B cell (primary cell): ENCODE measurements at regions not wholly inside any gene's neighbourhood (a gene's known extent, or its start where the extent isn't known, plus 50 kb on each side); places are given as distances from the start of the nearest gene placed in this dataset.

Experiments
- ATAC-seq: fragments of 200-7000 bp; cut with Tn5 transposase; one replicate; pipeline ENCODE4 v1.10.0; 2021; ENCODE audit warnings: low read depth, mild to moderate bottlenecking, moderate number of reproducible peaks, moderate library complexity
- CTCF ChIA-PET: fragments of 350-600 bp; sonication (Branson Sonifier 250); formaldehyde crosslinking; loops from one replicate; lab custom pipeline; 2021; ENCODE audit warnings: antibody characterized with exemption, inconsistent platforms; lab: Charles Lee
- POLR2A ChIA-PET: fragments of 350-600 bp; sonication (Branson Sonifier 250); formaldehyde crosslinking; loops from one replicate; lab custom pipeline; 2021; ENCODE audit warnings: antibody characterized with exemption; lab: Charles Lee
- DNase-seq: peaks from one replicate; pipeline ENCODE4 v3.0.0; 2013
- H2AFZ ChIP-seq: 2 replicates; pipeline ENCODE4 v1.6.1; 2012; ENCODE audit warnings: mild to moderate bottlenecking, low read depth, low read length; ENCODE audit not compliant: insufficient read depth, poor library complexity, severe bottlenecking
- H3K27ac ChIP-seq, 2 donors: 1 replicate in 1 of 2; 2 replicates in 1 of 2; pipeline ENCODE4 v1.5.1; 2012 to 2013; ENCODE audit warnings: low read length in 2 of 2, mild to moderate bottlenecking in 2 of 2, moderate library complexity in 1 of 2
- H3K27me3 ChIP-seq, 4 experiments: fragments of 200-600 bp in 1 of 4; sonication (generic) in 1 of 4; replicated peaks in 1 of 4; 1 replicate in 2 of 4; 2 replicates in 2 of 4; pipeline versions ENCODE4 v1.6.1 to v1.7.0; 2013 to 2016; ENCODE audit warnings: low read length in 3 of 4, mild to moderate bottlenecking in 2 of 4, mixed read lengths in 1 of 4, moderate library complexity in 1 of 4; ENCODE audit not compliant: insufficient read depth in 4 of 4, control insufficient read depth in 3 of 4; ENCODE audit errors: control extremely low read depth in 1 of 4
- H3K36me3 ChIP-seq, 2 experiments: replicated peaks in 1 of 2; 1 replicate in 1 of 2; 2 replicates in 1 of 2; pipeline versions ENCODE4 v1.6.1 to v1.7.1; 2013; ENCODE audit warnings: low read length in 1 of 2; ENCODE audit not compliant: insufficient read depth in 2 of 2, control insufficient read depth in 1 of 2; ENCODE audit errors: control extremely low read depth in 1 of 2, extremely low read depth in 1 of 2
- H3K4me1 ChIP-seq, 2 donors: fragments of 200-600 bp in 1 of 2; sonication (generic) in 1 of 2; 1 replicate in 1 of 2; 2 replicates in 1 of 2; pipeline versions ENCODE4 v1.5.1 to v1.6.1; 2013 to 2017; ENCODE audit warnings: low read length in 2 of 2; ENCODE audit not compliant: control insufficient read depth in 2 of 2, insufficient read depth in 2 of 2
- H3K4me2 ChIP-seq: replicated peaks from 2 replicates; pipeline ENCODE3; 2012; ENCODE audit warnings: mild to moderate bottlenecking, low read depth, low read length; ENCODE audit not compliant: poor library complexity, severe bottlenecking
- H3K4me3 ChIP-seq, 5 experiments: fragments of 200-600 bp in 1 of 5; sonication (generic) in 1 of 5; 1 replicate in 3 of 5; 2 replicates in 2 of 5; pipeline versions ENCODE4 v1.5.1 to v1.7.0; 2011 to 2016; ENCODE audit warnings: low read length in 4 of 5, mild to moderate bottlenecking in 4 of 5, low read depth in 2 of 5, control low read depth in 1 of 5, moderate library complexity in 1 of 5; ENCODE audit not compliant: insufficient read depth in 1 of 5; ENCODE audit errors: control extremely low read depth in 1 of 5, extremely low read depth in 1 of 5
- H3K79me2 ChIP-seq: fragments of 200-600 bp; sonication (generic); one replicate; pipeline ENCODE4 v1.6.0; 2016; ENCODE audit warnings: low read length; ENCODE audit not compliant: control insufficient read depth, insufficient read depth
- H3K9ac ChIP-seq: fragments of 200-600 bp; sonication (generic); 2 replicates; pipeline ENCODE4 v1.6.1; 2017; ENCODE audit warnings: mild to moderate bottlenecking, low read length, moderate library complexity
- H3K9me3 ChIP-seq, 3 donors: one replicate each; pipeline versions ENCODE4 v1.6.1 to v1.7.1; 2013; ENCODE audit warnings: low read length in 2 of 3; ENCODE audit not compliant: control insufficient read depth in 2 of 3, insufficient read depth in 1 of 3; ENCODE audit errors: control extremely low read depth in 1 of 3
- H4K20me1 ChIP-seq: 2 replicates; pipeline ENCODE4 v1.6.0; 2012; ENCODE audit warnings: mild to moderate bottlenecking, low read length; ENCODE audit not compliant: insufficient read depth, control insufficient read depth, poor library complexity, severe bottlenecking
- H3K27ac Mint-ChIP-seq: one replicate; pipeline ENCODE4 v1.8.0; 2021; ENCODE audit warnings: mixed read lengths
- H3K27me3 Mint-ChIP-seq: one replicate; pipeline ENCODE4 v1.8.0; 2021; ENCODE audit warnings: mixed read lengths
- H3K4me1 Mint-ChIP-seq: one replicate; pipeline ENCODE4 v1.8.0; 2021; ENCODE audit warnings: mixed read lengths
- H3K4me3 Mint-ChIP-seq: one replicate; pipeline ENCODE4 v1.8.0; 2021; ENCODE audit warnings: mixed read lengths
- H3K9me3 Mint-ChIP-seq: one replicate; pipeline ENCODE4 v1.8.0; 2022; ENCODE audit warnings: mixed read lengths; ENCODE audit not compliant: insufficient read depth
- EZH2 ChIP-seq: IDR thresholded peaks from 2 replicates; pipeline ENCODE4 v1.6.1; 2012; ENCODE audit warnings: borderline replicate concordance, low read depth, mild to moderate bottlenecking, moderate library complexity, low read length; ENCODE audit not compliant: insufficient read depth, poor library complexity, severe bottlenecking
- WGBS: methylation state at CpG from one replicate; pipeline ENCODE4 v1.1.5; 2013; ENCODE audit warnings: missing lambda C conversion rate; ENCODE audit not compliant: insufficient coverage; 5-methylcytosine and 5-hydroxymethylcytosine counted together
- intact Hi-C: fragments of 100-400 bp; cut with micrococcal nuclease; formaldehyde crosslinking; loops from one replicate; pipeline ENCODE4 v1.10.0; 2022
- TF ChIP-seq, protein P1 (sequence below): fragments of 200-600 bp; IDR thresholded peaks from one replicate; pipeline ENCODE4 v1.8.0; 2022; ENCODE audit warnings: antibody characterized with exemption, mild to moderate bottlenecking

DNA sequence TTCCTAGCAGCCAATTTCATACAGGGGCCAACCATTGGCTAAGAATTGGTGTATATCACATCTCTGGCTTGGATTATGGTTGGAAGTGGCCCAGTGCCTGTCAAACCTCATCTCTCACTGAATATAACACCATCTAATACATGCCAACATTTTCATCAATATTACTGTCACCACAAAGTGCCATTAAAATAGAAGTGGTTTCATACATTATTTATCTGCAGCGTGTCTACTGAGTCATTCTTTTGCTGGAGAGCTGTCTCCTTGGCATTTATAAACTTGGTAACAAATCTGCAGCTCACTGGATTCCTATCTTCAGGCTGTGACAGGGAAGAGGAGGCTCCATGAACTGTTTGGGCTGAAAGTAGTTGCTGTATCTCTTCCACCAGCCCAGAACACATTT, 70.9 kb downstream of the PTTG1 start:
- Mint-ChIP-seq H3K4me1 (no peaks in the 10 kb centered on the region), H3K27ac (no peak overlapping the region), H3K9me3 (no peaks in the 10 kb centered on the region), H3K27me3 (no peaks in the 10 kb centered on the region), H3K4me3 (no peak overlapping the region)
- Histone ChIP-seq H3K27ac (no peak overlapping the region), H3K79me2 (no peaks in the 10 kb centered on the region), H3K9ac (no peak overlapping the region), H3K27me3 (no peaks in the 10 kb centered on the region), H2AFZ (no peak overlapping the region), H3K9me3 (no peaks in the 10 kb centered on the region), H3K4me2 (no peak overlapping the region), H4K20me1 (no peaks in the 10 kb centered on the region), H3K36me3 (no peaks in the 10 kb centered on the region), H3K4me3 (no peak overlapping the region), H3K4me1 (no peaks in the 10 kb centered on the region)
- TF ChIP-seq EZH2 = no peak
- TF ChIP-seq, protein P1, sequence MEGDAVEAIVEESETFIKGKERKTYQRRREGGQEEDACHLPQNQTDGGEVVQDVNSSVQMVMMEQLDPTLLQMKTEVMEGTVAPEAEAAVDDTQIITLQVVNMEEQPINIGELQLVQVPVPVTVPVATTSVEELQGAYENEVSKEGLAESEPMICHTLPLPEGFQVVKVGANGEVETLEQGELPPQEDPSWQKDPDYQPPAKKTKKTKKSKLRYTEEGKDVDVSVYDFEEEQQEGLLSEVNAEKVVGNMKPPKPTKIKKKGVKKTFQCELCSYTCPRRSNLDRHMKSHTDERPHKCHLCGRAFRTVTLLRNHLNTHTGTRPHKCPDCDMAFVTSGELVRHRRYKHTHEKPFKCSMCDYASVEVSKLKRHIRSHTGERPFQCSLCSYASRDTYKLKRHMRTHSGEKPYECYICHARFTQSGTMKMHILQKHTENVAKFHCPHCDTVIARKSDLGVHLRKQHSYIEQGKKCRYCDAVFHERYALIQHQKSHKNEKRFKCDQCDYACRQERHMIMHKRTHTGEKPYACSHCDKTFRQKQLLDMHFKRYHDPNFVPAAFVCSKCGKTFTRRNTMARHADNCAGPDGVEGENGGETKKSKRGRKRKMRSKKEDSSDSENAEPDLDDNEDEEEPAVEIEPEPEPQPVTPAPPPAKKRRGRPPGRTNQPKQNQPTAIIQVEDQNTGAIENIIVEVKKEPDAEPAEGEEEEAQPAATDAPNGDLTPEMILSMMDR = no peak
- ChIA-PET CTCF (no interaction called here), POLR2A (interaction anchor here (0.6 kb wide), 1 partner anchor 69 kb away, joined by 5 read pairs; no protein-coding TSS in a partner anchor)
- DNase-seq (no peak), ATAC-seq (no peak)
- 100% methylated on average over 1 of the region's 1 CpG for WGBS
- intact Hi-C loops = no loop called here

DNA sequence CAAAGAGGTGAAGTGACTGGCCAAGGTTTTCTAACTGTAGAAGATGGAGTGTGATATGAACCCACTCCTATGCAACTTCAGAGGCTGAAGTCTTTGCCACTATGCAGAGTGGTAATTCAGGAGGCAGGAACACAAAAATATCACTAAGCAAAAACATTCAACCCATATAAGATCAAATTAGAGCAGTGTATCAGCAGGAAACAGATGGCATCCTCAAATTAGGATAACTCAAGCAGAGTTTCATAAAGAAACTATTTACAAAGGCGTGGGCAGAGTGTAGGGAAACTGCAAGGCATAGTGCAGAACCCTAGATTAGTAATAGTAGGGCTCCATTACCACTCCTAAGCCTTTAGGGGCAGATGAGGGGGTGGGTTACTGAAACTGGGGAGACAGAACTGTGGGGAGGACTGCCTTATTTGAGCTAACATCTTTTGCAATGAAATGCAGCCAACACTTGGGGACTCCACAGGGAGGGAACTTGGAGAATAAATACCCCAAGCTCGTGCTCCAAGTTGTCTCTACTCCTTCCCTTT, 72.2 kb downstream of the PTTG1 start:
- no peaks in the 10 kb centered on the region for H4K20me1 ChIP-seq
- H3K36me3 ChIP-seq = no peaks in the 10 kb centered on the region
- no peaks in the 10 kb centered on the region for H3K4me1 Mint-ChIP-seq
- no peaks in the 10 kb centered on the region for H3K27me3 ChIP-seq
- no peak overlapping the region for H3K27ac Mint-ChIP-seq
- no peaks in the 10 kb centered on the region for H3K9me3 Mint-ChIP-seq
- H3K79me2 ChIP-seq = no peaks in the 10 kb centered on the region
- no peak overlapping the region for H3K4me3 Mint-ChIP-seq
- intact Hi-C loops = no loop called here
- no peak overlapping the region for H2AFZ ChIP-seq
- no peak overlapping the region for H3K9ac ChIP-seq
- WGBS = 44% methylated on average over 1 of the region's 2 CpGs
- H3K4me2 ChIP-seq = no peak overlapping the region
- H3K27me3 Mint-ChIP-seq = no peaks in the 10 kb centered on the region
- ATAC-seq (no peak), DNase-seq (no peak)
- ChIA-PET CTCF (no interaction called here), POLR2A (no interaction called here)
- H3K27ac ChIP-seq = no peak overlapping the region
- H3K9me3 ChIP-seq = no peaks in the 10 kb centered on the region
- TF ChIP-seq EZH2 = no peak
- TF ChIP-seq, protein P1 = no peak
- H3K4me3 ChIP-seq = no peak overlapping the region
- no peaks in the 10 kb centered on the region for H3K4me1 ChIP-seq
